HG03469 (cell line): ENCODE measurements at regions not wholly inside any gene's neighbourhood (a gene's known extent, or its start where the extent isn't known, plus 50 kb on each side); places are given as distances from the start of the nearest gene placed in this dataset.
A peak's percentile ranks its signal among the peaks of the same experiment; 100 is the strongest.
"Not testable (repeated sequence)": the region's sequence is repeated elsewhere in the genome, so short reads cannot be mapped to it uniquely, and the experiment has no call there.

Experiments
- ATAC-seq: cut with Tn5 transposase; IDR thresholded peaks from one replicate; pipeline ENCODE4 v1.9.1; 2021; ENCODE audit warnings: mild to moderate bottlenecking, moderate library complexity, moderate number of reproducible peaks; ENCODE audit not compliant: unreplicated experiment

- ATAC-seq, result no peak
Measured at GRCh38 chr1:222416001-222416791, 131.7 kb downstream of the HHIPL2 start.

GRCh38 chr1:222415441-222415840 is 132.5 kb downstream of the HHIPL2 start:
- ATAC-seq, result no peak

GRCh38 chr1:222413991-222414549 is 133.8 kb downstream of the HHIPL2 start:
- ATAC-seq, result no peak

- ATAC-seq, result no peak
Measured at GRCh38 chr1:222413436-222413835, 134.5 kb downstream of the HHIPL2 start.

- peak; percentile 87 for ATAC-seq
Measured at GRCh38 chr1:222404710-222405109, 143.2 kb downstream of the HHIPL2 start.

- ATAC-seq, result no peak
Measured at GRCh38 chr1:222399197-222399596, 148.7 kb downstream of the HHIPL2 start.

- ATAC-seq, result no peak
Measured at GRCh38 chr1:222394224-222394623, 153.7 kb downstream of the HHIPL2 start.

GRCh38 chr1:222392556-222392955 is 155.3 kb downstream of the HHIPL2 start:
- ATAC-seq, result no peak

GRCh38 chr1:222390181-222390580 is 157.7 kb downstream of the HHIPL2 start:
- ATAC-seq, result no peak

GRCh38 chr1:222387007-222387814 is 160.7 kb downstream of the HHIPL2 start:
- ATAC-seq, result no peak

GRCh38 chr1:222385955-222386354 is 161.9 kb downstream of the HHIPL2 start:
- no peak for ATAC-seq

- no peak for ATAC-seq
Measured at GRCh38 chr1:222385262-222385661, 162.6 kb downstream of the HHIPL2 start.

- no peak for ATAC-seq
Measured at GRCh38 chr1:222384531-222384930, 163.4 kb downstream of the HHIPL2 start.

- ATAC-seq, result no peak
Measured at GRCh38 chr1:222382171-222382570, 165.7 kb downstream of the HHIPL2 start.

- no peak for ATAC-seq
Measured at GRCh38 chr1:222377428-222378088, 170.3 kb downstream of the HHIPL2 start.

- not testable (repeated sequence) for ATAC-seq
Measured at GRCh38 chr1:222376791-222377190, 171.1 kb downstream of the HHIPL2 start.

GRCh38 chr1:222375701-222376100 is 172.2 kb downstream of the HHIPL2 start:
- no peak for ATAC-seq

- no peak for ATAC-seq
Measured at GRCh38 chr1:222373831-222374602, 173.9 kb downstream of the HHIPL2 start.

- ATAC-seq, result peak; percentile 67
Measured at GRCh38 chr1:222373216-222373615, 174.7 kb downstream of the HHIPL2 start.

GRCh38 chr1:222372221-222372620 is 175.7 kb downstream of the HHIPL2 start:
- ATAC-seq, result no peak
